ENCODE measurements at regions not wholly inside any gene's neighbourhood (a gene's known extent, or its start where the extent isn't known, plus 50 kb on each side); places are given as distances from the start of the nearest gene placed in this dataset.

- DNase-seq = no peak
Observed at GRCh38 chr2:20150110-20150706, 74.7 kb downstream of the SDC1 start.

GRCh38 chr2:20149703-20150030, 75.3 kb downstream of the SDC1 start:
- no peak for DNase-seq

GRCh38 chr2:20148923-20149702, 75.8 kb downstream of the SDC1 start:
- no peak for DNase-seq

GRCh38 chr2:20148426-20148922, 76.5 kb downstream of the SDC1 start:
- DNase-seq = no peak

- no peak for DNase-seq
Observed at GRCh38 chr2:20147351-20147750, 77.6 kb downstream of the SDC1 start.

DNA sequence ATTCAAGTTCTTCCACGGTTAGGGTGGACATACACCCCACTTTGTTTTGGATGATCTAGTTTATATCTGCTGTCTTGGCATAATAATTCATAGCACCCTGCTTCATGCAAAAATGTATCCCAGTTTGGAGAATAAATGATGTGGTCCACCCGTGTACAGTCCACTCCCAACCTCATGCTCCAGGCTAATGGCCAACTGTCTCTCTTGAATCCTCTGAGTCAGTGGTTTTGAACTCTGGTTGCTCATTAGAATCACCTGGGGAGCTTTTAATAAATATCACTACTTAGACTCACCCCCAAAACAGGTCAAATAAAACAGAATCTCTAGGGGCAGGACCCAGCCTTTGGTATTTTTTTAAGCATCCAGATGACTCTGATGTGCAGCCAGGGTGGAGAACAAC, 78.5 kb downstream of the SDC1 start:
- DNase-seq = no peak

DNA sequence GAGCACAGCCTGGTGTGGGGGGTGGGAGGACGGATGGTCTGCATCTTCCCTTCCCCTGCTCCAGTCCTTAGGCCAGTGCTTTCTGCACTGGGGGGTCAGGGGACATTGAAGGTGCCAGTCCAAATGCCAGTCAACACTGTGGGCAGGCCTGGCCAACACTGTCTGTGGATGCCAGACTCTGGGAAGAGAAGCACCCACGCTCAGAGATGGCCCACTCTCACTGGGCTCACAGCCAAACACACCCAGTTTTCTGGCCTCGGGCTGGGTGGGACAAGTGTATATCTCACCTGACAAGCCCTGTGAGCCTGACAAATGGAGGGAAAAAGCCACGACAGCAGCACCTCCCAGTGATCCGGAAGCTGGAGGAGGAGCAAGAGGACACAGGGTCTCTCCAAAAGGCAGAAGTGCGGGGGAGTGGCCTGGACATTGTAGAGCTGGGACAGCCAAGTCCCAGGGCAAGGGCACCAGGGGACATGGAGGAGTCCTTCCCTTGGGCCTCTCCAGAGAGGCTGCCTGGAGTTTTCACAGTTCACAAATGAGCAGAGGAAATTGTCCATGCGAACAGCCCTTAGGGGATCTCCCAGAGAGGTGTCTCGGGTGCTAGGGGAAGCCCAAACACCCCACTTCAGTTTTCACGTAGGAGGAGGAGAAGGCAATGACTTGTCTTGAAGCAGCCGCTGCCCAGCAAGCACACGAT, 79.3 kb downstream of the SDC1 start:
- no peak for DNase-seq

DNA sequence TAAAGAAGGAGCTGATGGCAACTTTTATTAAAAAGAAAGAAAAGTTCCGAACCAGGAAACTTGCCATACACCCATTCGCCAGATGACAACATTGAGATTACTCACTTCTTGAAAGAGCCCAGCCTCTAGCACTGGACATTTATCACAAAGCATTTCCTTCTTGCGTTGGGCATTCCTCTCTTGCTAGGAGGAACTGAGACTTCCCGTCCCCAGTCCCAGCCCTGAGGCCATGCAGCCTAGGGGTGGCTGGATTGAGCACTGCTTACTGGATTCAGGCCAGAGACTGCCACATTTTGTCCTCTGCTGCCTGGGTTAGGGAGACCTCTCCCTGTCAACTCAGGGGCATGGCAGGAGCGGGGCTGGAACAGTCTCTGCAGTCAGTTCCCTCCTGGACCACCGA, 80.1 kb downstream of the SDC1 start:
- DNase-seq = no peak

GRCh38 chr2:20144196-20144595, 80.7 kb downstream of the SDC1 start:
- no peak for DNase-seq

GRCh38 chr2:20143263-20143662, 81.7 kb downstream of the SDC1 start:
- DNase-seq = no peak

DNA sequence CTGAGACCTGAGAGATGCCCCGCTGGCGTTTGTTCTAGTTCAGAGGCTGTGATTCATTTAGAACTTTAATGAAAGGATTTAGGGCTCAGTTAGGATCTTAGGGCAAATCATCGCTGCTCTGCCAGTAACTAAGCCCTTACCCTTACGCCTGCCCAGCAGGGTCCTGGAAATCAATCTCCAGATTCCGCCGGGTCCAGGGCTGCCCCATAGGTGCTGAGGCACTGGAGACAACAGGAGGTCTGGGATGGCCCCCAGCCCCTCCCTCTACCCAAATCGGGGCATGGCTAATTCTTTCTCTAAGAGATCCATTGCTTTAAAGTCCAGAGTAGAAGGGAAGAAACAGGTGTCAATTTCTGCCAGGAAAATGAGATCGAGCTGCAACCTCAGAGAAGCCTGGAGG, 83.1 kb downstream of the SDC1 start:
- DNase-seq = no peak

DNA sequence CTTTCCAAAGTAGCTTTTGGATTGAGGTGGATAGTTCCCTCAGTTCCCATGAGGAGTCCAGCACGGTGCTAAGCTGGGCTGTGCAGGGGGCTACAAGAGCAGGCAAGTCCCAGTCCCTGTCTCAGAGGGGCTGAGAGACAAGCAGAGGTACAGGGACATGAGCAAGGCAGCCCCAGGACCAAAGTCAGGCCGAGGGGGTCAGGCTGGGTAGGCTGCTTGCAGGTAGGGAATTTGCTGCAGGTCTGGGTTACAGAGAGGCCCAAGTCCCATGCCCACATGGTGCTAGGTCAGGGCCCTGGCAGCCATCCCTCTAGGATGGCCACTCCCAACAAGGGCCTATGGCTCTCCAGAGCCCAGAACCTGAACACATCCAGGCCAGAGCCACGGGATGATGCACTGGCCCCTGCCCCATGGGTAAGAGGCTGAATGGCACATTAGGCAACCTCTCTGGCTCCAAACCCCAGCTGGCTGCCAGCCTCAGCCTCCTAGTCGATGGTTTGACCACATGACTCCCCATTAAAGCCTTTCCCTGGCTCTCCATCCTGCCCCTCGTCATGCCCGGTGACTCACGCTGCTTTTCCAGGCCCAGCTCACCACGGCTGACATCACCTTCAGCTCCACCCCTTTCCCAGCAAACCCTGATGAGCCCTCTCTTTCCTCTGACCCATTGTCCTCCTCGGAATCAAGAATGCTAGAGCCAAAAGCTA, 83.7 kb downstream of the SDC1 start:
- DNase-seq = no peak

DNA sequence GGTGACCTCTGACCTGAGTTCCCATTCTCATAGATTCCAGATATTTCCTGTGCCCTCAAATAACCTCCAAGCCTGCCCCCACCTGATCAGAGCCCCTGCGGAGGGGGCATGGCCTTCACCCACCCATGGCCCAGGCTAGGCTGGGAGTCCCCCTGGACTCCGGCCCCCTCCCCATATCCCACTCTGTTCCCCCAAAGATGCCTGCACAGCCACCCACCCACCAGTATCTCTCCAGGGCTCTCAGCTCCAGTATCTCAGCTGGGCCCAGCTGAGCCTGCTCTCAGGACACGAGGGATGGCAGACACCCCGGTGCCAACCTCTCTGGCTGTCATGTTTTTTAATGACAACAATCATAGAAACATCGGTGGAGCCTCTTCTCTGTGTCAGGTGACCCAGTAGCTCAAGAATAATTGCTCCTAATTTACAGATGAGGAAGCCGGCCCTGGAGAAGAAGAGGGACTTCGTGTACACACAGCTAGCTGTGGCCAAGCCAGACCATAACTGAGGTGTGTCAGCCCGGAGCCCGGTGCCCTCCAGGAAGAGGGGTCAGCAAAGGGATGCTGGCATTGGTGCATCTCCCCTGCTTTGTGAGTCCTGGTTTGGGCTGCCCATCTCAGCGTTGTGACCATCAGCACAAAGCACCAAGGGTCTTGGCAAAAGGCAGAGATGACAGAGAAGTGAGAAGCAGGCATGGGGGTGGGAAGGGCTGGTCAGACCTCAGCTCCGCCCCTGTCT, 84.4 kb downstream of the SDC1 start:
- no peak for DNase-seq

- no peak for DNase-seq
Observed at GRCh38 chr2:20139407-20140172, 85.3 kb downstream of the SDC1 start.

DNA sequence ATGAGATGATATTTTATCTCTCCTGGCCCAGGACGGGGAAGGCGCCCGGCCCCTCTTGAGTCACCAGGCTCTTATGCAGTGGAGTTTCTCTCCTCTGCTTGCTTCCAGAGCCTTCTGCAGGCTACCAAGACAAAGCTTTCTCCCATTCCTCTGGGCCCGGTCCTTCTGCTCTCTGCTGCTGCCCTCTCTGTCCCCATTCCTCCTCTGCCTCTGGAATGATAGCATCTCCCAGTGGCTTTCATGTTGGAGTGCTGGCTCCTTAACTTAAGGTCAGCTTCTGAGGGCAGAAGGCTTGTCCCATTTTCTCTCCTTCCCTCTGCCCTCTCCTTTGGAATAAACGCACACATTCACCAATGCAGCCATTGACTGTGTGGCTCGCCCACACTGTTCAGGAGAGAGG, 86.2 kb downstream of the SDC1 start:
- no peak for DNase-seq

- DNase-seq = no peak
Observed at GRCh38 chr2:20137884-20138283, 86.5 kb upstream of the LAPTM4A start.

DNA sequence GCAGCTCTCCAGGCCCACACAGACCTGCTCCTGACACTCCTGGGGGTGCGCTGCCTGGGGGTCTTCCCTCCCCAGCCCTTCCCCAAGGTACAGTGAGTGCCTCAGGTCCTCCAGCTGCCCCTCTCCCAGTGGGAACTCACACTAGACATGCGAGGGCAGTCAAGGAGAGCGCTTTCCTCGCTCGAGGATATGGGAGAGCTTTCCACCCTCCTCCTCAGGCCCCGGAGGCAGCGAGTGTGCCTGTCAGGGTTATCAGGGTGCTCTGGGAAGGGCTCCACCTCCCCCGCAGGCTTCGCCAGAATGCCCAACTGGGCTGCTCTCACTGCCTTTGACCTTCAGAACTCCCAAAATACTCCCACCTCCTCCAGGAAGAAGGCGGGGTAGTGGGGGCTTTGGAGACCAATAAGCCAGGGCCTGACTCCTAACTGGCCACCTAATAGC, 85.7 kb upstream of the LAPTM4A start:
- DNase-seq = no peak

DNA sequence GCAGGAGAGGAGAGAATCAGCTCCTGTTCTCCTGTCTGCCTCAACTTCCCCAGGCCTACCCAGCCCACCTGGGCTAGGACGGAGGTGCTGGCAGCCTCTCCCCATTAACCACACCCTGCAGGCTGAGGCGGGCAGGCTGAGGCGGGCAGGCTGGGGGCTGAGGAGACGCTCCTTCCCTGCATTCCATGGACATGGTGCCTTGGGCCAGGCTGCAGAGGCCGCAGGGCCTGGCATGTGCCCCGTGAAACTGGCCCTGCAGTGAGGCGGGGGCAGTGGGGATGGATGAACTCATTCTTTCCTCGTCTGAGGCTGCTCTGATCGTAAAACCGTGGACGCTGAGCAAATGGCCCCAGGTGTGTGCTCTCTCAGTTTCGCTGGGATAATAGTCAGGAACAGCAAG, 84.7 kb upstream of the LAPTM4A start:
- DNase-seq = no peak

DNA sequence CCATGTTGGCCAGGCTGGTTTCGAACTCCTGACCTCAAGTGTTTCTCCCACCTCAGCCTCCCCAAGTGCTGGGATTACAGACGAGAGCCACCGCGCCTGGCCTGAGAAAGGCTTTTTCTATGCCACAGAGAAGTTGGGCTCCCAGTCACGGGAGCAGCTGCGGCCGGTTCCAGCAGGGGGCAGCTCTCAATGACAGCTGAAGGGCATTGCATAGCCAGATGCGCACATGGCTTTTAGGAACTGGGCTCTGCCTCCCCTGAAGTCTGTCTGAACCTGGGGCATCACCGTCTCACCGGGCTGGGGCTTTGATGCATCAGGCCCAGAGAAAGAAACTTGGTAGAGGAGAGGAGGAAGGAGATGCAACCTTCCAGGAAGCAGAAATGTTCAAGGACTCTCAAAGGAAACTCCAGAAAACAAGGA, 84.2 kb upstream of the LAPTM4A start:
- DNase-seq = peak; percentile 67

- DNase-seq = no peak
Observed at GRCh38 chr2:20132990-20133535, 81.6 kb upstream of the LAPTM4A start.

- no peak for DNase-seq
Observed at GRCh38 chr2:20130821-20131645, 79.6 kb upstream of the LAPTM4A start.
